GM19467 (cell line): ENCODE measurements at regions not wholly inside any gene's neighbourhood (a gene's known extent, or its start where the extent isn't known, plus 50 kb on each side); places are given as distances from the start of the nearest gene placed in this dataset.

ENCODE experiments used
- ATAC-seq: cut with Tn5 transposase; IDR thresholded peaks from one replicate; pipeline ENCODE4 v1.9.1; 2021; ENCODE audit warnings: mild to moderate bottlenecking, moderate library complexity; ENCODE audit not compliant: unreplicated experiment

DNA sequence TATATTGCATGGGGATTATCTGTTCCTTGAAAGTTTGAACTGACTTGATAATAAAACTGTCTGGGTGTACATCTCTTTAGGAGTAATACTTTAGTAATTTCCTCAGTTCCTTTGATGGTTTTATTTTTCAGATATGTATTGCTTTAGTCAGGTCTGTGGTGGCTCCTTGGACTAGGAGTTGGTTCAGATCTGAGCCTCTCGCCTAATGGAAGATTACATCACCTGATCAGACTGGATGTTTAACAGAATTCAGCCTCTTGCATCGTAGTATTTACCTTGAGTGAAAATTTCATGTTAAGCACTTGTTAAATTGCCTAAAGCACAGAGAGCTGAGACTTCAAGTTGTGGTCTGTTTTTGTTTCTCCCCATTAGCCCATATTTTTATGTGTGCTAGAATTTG, 267.3 kb downstream of the MAP2K4 start:
- no peak for ATAC-seq

DNA sequence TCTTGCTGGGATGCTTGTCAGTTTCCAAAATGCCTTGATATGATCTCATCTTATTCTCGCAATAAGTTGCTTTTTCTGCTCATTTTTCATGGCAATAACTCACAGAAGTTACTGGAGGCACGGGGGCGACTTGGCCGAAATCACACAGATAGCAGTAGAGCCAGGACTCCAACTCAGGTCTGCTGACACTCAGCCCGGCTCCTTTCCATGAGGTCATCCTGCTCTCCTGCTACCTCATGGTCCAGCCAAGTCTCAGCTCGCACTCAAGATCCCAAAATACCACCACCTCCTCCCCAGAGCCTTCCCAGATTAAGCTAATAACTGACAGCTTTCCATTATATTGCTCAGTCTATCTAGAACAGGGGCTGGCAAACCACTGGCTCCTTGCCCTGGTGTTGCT, 269.5 kb downstream of the MAP2K4 start:
- ATAC-seq = no peak

DNA sequence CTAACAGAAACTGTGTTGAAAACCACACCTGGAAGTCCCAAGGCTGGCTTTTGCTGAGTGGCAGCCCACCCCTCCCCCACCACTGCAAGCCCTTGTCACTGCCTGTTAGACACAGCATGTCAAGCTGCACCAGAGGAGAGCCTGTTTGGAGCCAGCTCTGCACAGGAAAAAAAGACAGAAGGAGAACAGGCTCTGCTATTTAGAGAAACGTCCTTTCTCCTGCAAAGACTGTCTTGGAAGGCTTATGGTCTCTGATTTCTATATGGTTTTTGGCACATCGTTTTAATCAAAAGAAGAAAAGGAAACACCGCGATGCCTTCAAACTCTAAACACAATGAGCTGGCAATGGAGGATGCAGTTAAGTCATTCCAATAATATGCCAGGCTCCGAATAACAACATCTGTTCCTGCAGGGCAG, 275.5 kb downstream of the MAP2K4 start:
- ATAC-seq = no peak

DNA sequence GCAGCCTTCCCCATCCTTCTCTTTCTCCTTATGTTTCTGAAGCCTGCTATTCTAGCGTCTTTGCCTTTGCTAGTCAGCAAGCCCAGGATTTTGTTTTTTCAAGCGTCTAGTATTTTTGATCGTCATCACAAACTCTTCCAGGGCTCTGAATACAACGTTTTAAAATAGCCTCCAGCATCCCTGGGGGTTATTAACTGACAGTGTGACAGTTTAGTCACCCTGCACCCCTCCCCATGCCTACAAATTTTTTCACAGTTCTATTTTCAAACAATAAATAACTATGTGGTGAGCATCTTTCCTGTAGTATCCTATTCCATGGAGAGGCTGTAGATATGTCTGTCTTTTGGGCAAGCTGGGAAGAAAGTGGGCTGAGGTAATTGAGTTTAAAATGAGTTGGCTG, 280.9 kb downstream of the MAP2K4 start:
- no peak for ATAC-seq

DNA sequence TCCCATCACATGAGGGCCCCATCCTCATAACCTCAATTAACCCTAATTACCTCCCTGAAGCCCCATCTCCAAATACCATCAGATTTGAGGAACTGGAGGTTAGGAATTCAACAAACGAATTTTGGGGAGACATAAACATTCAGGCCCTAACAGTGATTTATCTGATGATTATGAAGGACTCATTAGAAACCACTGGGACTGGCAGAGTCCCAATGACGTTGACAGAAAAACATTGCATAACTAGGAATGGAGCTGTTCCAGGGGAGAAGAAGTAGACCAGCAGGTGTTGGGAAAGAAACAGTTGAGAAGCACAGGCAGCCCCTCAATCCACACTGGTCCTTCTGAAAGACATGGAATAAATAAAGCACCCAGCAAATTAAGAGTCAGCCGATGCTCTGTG, 282.0 kb downstream of the MAP2K4 start:
- no peak for ATAC-seq

DNA sequence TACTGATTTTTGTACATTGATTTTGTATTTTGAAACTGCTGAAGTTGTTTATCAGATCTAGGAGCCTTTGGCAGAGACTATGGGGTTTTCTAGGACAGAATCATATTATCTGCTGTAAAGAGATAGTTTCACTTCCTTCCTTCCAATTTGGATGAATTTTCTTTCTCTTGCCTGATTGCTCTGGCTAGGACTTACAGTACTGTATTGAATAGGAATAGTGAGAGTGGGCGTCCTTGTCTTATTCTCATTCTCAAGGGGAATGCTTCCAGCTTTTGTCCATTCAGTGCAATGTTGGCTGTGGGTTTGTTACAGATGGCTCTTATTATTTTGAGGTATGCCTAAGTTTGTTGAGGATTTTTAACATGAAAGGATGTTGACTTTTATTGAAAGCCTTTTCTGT, 290.1 kb downstream of the MAP2K4 start:
- no peak for ATAC-seq

GRCh38 chr17:12312692-12313091, 292.0 kb downstream of the MAP2K4 start:
- no peak for ATAC-seq

DNA sequence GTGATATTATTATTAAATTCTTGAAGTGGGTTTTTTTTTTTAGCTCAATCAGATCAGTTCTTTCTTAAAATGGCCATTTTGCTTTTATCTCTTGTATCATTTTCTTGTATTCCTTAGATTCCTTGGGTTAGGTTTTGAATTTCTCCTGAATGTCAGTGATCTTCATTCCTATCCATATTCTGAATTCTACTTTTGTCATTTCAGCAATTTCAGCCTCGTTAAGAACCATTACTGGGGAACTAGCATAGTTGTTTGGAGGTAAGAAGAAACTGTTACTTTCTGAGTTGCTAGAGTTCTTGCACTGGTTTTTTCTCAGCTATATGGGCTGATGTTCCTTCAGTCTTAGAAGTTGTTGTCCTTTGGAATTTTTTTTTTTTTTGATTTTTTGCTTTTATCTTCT, 293.1 kb downstream of the MAP2K4 start:
- ATAC-seq = no peak

GRCh38 chr17:12316021-12316420, 295.3 kb downstream of the MAP2K4 start:
- no peak for ATAC-seq

DNA sequence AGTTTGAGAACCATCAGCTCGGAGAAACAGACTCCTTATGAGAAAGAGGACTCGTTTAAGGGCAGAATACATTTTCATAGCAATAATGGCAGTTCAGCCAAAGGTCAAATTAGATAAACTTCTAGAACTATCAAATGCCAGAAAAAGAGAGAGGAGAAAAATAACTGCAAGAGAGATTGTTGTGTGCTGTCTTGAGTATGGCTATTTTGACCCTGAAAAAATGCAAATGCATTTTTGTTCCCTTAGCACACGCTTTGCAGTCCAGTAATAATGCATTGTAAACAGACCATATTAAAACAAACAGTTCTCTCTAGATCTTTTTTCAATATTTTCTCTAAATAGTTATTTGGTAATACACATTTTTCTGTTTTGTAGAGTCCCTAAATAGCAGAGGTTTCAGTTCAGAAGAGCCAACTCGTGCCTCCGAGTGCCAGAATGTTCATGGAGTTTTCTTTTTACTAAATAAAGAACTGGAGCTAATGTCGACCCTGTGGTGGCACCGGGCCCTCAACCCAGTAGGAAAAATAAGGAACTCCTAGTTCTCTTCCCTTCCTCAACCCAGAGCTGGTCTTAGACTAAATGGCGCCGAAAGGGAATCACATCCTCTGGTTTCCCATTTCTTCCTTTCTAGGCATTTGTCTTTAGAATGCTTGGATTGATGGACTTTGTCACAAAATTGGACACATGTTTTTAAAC, 298.0 kb downstream of the MAP2K4 start:
- no peak for ATAC-seq

GRCh38 chr17:12320286-12320685, 299.6 kb downstream of the MAP2K4 start:
- ATAC-seq = no peak

GRCh38 chr17:12328204-12328603, 307.5 kb downstream of the MAP2K4 start:
- no peak for ATAC-seq

DNA sequence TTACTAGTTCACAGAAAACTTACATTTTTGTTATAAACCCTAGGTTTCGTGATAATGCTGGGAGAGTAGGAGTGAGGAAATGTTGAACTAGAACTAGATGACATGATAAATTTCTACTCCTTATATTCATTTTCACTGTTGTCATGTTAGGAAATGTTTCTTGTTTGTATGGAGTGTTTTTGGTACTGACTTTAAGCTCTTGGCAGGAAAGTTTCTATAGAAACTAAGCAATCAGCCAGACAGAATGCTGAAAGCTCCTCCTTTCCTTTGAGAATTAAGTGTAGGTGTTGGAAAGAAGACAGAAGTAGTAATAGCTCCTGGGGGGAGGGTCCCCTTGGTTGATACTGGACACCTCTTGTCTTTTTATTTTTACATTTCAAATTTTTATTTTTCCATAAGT, 309.8 kb downstream of the MAP2K4 start:
- ATAC-seq = no peak

GRCh38 chr17:12341328-12341727, 320.7 kb downstream of the MAP2K4 start:
- no peak for ATAC-seq

GRCh38 chr17:12342161-12342560, 321.5 kb downstream of the MAP2K4 start:
- ATAC-seq = no peak

- no peak for ATAC-seq
These were observed 322.1 kb downstream of the MAP2K4 start for GRCh38 chr17:12342609-12343435.

DNA sequence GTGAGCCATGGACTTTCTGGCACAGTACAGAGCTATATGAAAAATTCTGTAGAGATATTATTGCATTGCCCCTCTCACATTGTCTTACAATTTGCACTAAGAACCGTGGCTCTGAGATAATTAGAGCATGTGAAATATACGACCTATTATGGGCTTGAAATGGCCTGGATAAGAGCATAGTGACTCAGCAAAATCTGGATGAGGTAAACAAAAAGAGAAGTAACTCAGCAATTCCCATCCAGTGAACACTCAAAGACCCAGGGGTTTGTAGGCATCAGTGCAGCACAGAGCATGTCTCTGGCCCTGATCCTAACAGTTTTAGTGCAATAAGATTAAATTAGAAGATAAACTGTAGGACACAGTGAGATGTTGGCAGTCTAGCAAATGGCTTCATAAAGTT, 317.2 kb upstream of the MYOCD start:
- no peak for ATAC-seq

DNA sequence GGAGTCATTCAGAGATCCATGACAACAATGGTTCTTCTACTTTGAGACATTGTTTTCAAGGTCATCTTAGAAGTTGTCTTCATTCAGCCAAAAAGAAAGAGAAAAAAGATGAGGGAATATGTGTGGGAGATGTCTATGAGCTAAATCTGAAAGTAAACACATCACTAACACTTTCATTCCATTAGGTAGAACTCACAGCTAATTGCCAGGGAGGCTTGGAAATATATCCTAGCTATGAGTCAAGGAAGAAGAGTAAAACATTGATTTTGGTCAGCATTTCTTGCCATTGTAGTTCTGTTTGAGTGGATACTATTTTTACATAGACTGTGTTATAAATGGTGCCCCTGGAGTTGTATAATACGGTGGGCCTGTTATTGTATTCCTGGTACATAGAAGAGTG, 316.4 kb upstream of the MYOCD start:
- ATAC-seq = no peak

DNA sequence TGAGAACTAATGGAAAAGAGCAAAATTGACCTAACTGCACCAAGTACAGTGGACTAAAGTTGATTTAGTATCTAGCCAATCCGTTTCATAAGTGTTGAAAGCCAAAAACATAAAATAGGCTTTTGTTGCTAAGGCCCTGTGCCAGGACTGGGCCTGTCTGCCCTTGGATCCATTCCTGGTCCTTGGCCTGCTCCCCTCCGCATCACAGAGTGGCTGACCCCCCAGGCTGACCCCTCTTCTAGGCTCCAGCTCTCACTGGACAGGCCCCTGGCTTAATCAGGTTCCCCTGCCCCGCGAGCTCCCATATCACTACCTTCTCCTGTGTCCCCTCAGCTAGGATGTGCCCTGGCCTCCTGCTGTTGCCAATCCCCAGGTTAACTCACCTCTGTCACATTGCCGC, 313.6 kb upstream of the MYOCD start:
- no peak for ATAC-seq

DNA sequence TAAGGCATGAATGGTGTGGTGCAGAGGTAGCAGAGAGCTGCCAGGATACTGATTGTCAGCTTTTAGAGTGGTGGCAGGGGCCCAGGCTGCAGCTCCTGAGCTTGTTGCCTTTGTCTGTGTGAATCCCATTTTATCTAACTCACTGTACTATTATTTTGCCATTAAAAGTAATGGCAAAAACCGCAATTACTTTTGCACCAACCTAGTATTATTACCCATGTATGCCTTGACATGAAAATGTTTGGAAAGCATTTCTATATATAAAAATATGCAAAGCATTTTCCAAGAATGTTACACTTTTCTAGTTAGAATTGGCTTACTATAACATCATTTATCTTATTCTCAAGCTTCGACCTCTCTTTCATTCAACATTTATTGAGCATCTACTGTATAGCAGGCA, 308.1 kb upstream of the MYOCD start:
- no peak for ATAC-seq

- ATAC-seq = no peak
These were observed 307.2 kb upstream of the MYOCD start for GRCh38 chr17:12358477-12358876.

- no peak for ATAC-seq
These were observed 302.7 kb upstream of the MYOCD start for GRCh38 chr17:12362853-12363455.
